Endodermal cell (in vitro differentiated cells): ENCODE measurements at regions not wholly inside any gene's neighbourhood (a gene's known extent, or its start where the extent isn't known, plus 50 kb on each side); places are given as distances from the start of the nearest gene placed in this dataset.

Experiments
- DNase-seq: peaks from one replicate; pipeline ENCODE4 v3.0.0-alpha.2; 2017
- H3K27ac ChIP-seq: 2 replicates; pipeline ENCODE4 v1.5.1; 2013; ENCODE audit warnings: mild to moderate bottlenecking, low read depth, low read length, moderate library complexity
- H3K27me3 ChIP-seq: 2 replicates; pipeline ENCODE4 v1.6.1; 2013; ENCODE audit warnings: mild to moderate bottlenecking, low read length, moderate library complexity; ENCODE audit not compliant: insufficient read depth, control insufficient read depth, poor library complexity, severe bottlenecking
- H3K36me3 ChIP-seq: 2 replicates; pipeline ENCODE4 v1.7.0; 2013; ENCODE audit warnings: mild to moderate bottlenecking, low read length, moderate library complexity; ENCODE audit not compliant: control insufficient read depth, insufficient read depth
- H3K4me1 ChIP-seq: one replicate; pipeline ENCODE4 v1.7.0; 2013; ENCODE audit warnings: low read length; ENCODE audit not compliant: control insufficient read depth, insufficient read depth
- H3K4me3 ChIP-seq: 2 replicates; pipeline ENCODE4 v1.5.1; 2013; ENCODE audit warnings: mild to moderate bottlenecking, low read length, moderate library complexity
- H3K9ac ChIP-seq: 2 replicates; pipeline ENCODE4 v1.6.1; 2013; ENCODE audit warnings: mild to moderate bottlenecking, low read length, moderate library complexity; ENCODE audit not compliant: poor library complexity, severe bottlenecking; ENCODE audit errors: extremely low read depth
- H3K9me3 ChIP-seq: 2 replicates; pipeline ENCODE4 v1.6.1; 2013; ENCODE audit warnings: mild to moderate bottlenecking, low read length, moderate library complexity; ENCODE audit not compliant: control insufficient read depth
- H3K27ac Mint-ChIP-seq: 2 replicates; pipeline ENCODE4 v1.8.0; 2020; ENCODE audit warnings: mixed read lengths
- H3K27me3 Mint-ChIP-seq: 2 replicates; pipeline ENCODE4 v1.8.0; 2021; ENCODE audit warnings: mild to moderate bottlenecking, mixed read lengths; ENCODE audit not compliant: insufficient read depth
- H3K36me3 Mint-ChIP-seq: 2 replicates; pipeline ENCODE4 v1.8.0; 2020; ENCODE audit warnings: low read depth, mixed read lengths
- H3K4me1 Mint-ChIP-seq: 2 replicates; pipeline ENCODE4 v1.8.0; 2020; ENCODE audit warnings: mixed read lengths
- H3K4me3 Mint-ChIP-seq: 2 replicates; pipeline ENCODE4 v1.8.0; 2020; ENCODE audit warnings: mild to moderate bottlenecking, moderate library complexity, mixed read lengths
- H3K9me3 Mint-ChIP-seq: 2 replicates; pipeline ENCODE4 v1.8.0; 2020; ENCODE audit warnings: mild to moderate bottlenecking, mixed read lengths
- WGBS, 2 experiments: methylation state at CpG; one replicate each; pipeline versions ENCODE4 v1.1.5 to v1.1.7; 2013; ENCODE audit warnings: missing lambda C conversion rate in 2 of 2, mixed read lengths in 1 of 2; ENCODE audit not compliant: insufficient coverage in 1 of 2, insufficient read length in 1 of 2; 5-methylcytosine and 5-hydroxymethylcytosine counted together
- TF ChIP-seq, protein P1 (sequence below): fragments of 200-600 bp; sonication (generic); conservative IDR thresholded peaks from 2 replicates; pipeline ENCODE4 v1.5.0; 2021; ENCODE audit warnings: antibody characterized with exemption, mild to moderate bottlenecking

GRCh38 chr14:26738571-26738970 lies 140.7 kb upstream of the NOVA1 start:
- TF ChIP-seq, protein P1, sequence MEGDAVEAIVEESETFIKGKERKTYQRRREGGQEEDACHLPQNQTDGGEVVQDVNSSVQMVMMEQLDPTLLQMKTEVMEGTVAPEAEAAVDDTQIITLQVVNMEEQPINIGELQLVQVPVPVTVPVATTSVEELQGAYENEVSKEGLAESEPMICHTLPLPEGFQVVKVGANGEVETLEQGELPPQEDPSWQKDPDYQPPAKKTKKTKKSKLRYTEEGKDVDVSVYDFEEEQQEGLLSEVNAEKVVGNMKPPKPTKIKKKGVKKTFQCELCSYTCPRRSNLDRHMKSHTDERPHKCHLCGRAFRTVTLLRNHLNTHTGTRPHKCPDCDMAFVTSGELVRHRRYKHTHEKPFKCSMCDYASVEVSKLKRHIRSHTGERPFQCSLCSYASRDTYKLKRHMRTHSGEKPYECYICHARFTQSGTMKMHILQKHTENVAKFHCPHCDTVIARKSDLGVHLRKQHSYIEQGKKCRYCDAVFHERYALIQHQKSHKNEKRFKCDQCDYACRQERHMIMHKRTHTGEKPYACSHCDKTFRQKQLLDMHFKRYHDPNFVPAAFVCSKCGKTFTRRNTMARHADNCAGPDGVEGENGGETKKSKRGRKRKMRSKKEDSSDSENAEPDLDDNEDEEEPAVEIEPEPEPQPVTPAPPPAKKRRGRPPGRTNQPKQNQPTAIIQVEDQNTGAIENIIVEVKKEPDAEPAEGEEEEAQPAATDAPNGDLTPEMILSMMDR = no peak
- peaks cover 7% of the 10 kb centered on the region for H3K36me3 Mint-ChIP-seq
- no peak overlapping the region for H3K27ac ChIP-seq
- H3K9ac ChIP-seq = no peak overlapping the region
- H3K27ac Mint-ChIP-seq = no peak overlapping the region
- DNase-seq = no peak
- no peak overlapping the region for H3K4me3 Mint-ChIP-seq
- H3K36me3 ChIP-seq = no peaks in the 10 kb centered on the region
- WGBS, 2 experiments = 89% methylated on average over 3 of the region's 3 CpGs; no CpG with 5 or more reads in 1 of the 2 experiments
- no peaks in the 10 kb centered on the region for H3K4me1 Mint-ChIP-seq
- H3K4me3 ChIP-seq = no peak overlapping the region
- H3K9me3 Mint-ChIP-seq = peaks cover 3% of the 10 kb centered on the region
- no peaks in the 10 kb centered on the region for H3K9me3 ChIP-seq
- H3K4me1 ChIP-seq = no peaks in the 10 kb centered on the region
- H3K27me3 Mint-ChIP-seq = no peaks in the 10 kb centered on the region
- H3K27me3 ChIP-seq = no peaks in the 10 kb centered on the region

DNA sequence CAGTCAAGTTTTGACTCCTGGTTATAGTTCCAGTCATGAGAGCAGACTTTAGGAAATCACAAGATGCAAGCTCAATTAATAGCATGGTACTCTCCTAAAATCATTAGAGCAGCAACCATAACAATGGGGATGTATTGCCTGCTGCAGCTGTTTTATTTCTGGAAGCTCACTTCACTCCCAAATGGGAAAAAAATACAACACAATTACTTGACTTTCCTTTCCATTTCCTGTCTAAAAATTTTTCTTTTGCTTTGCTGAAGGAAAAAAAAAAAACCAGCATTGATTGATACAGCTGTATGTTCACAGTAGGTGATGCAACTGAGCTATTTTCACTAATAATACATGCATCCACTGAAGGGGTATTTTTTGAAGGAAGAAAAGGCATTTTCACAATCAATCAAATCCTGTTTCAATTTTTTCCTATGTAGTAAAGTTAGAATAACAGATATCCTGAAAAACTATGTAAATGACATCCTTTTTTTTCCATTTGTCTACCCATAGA lies 143.9 kb upstream of the NOVA1 start:
- H3K4me1 Mint-ChIP-seq = no peaks in the 10 kb centered on the region
- no peak for DNase-seq
- Histone ChIP-seq H3K27ac (no peak overlapping the region), H3K27me3 (no peaks in the 10 kb centered on the region), H3K36me3 (no peaks in the 10 kb centered on the region), H3K9ac (no peak overlapping the region), H3K9me3 (no peaks in the 10 kb centered on the region), H3K4me3 (no peak overlapping the region), H3K4me1 (no peaks in the 10 kb centered on the region)
- no peak overlapping the region for H3K27ac Mint-ChIP-seq
- no peaks in the 10 kb centered on the region for H3K9me3 Mint-ChIP-seq
- no peak overlapping the region for H3K4me3 Mint-ChIP-seq
- H3K36me3 Mint-ChIP-seq = no peaks in the 10 kb centered on the region
- TF ChIP-seq, protein P1 = no peak
- no peaks in the 10 kb centered on the region for H3K27me3 Mint-ChIP-seq

DNA sequence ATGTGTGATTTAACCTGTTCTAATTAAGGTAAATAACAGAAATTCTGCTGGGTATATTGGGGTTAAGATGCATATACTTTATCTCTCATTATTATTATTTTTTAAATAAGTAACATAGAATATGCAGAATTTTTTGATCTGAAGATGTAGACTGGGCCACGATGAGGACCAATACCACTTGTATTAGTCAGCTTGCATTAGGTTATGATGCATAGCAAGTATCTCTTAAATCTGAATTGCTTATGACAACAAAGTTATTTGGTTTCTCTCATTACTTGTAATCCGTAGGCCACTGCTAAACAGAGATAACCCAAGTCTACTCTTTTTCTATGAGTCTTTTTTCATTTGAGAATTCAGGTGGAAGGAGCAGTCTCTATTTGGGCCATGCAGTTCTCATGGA lies 145.5 kb upstream of the NOVA1 start:
- Histone ChIP-seq H3K9ac (no peak overlapping the region), H3K27ac (no peak overlapping the region), H3K4me3 (no peak overlapping the region), H3K9me3 (no peaks in the 10 kb centered on the region), H3K27me3 (no peaks in the 10 kb centered on the region), H3K4me1 (no peaks in the 10 kb centered on the region), H3K36me3 (no peaks in the 10 kb centered on the region)
- Mint-ChIP-seq H3K4me1 (no peaks in the 10 kb centered on the region), H3K27me3 (no peaks in the 10 kb centered on the region), H3K9me3 (no peaks in the 10 kb centered on the region), H3K4me3 (no peak overlapping the region), H3K36me3 (no peaks in the 10 kb centered on the region), H3K27ac (no peak overlapping the region)
- WGBS, 2 experiments = 86 to 94% methylated on average over 1 to 2 of the region's 2 CpGs
- no peak for DNase-seq
- TF ChIP-seq, protein P1 = no peak
